GM21526 (cell line): ENCODE measurements at regions not wholly inside any gene's neighbourhood (a gene's known extent, or its start where the extent isn't known, plus 50 kb on each side); places are given as distances from the start of the nearest gene placed in this dataset.
"Not testable (repeated sequence)": the region's sequence is repeated elsewhere in the genome, so short reads cannot be mapped to it uniquely, and the experiment has no call there.

Experiments used
- ATAC-seq: cut with Tn5 transposase; IDR thresholded peaks from one replicate; pipeline ENCODE4 v1.9.1; 2021; ENCODE audit warnings: moderate library complexity; ENCODE audit not compliant: unreplicated experiment, low FRiP score

DNA sequence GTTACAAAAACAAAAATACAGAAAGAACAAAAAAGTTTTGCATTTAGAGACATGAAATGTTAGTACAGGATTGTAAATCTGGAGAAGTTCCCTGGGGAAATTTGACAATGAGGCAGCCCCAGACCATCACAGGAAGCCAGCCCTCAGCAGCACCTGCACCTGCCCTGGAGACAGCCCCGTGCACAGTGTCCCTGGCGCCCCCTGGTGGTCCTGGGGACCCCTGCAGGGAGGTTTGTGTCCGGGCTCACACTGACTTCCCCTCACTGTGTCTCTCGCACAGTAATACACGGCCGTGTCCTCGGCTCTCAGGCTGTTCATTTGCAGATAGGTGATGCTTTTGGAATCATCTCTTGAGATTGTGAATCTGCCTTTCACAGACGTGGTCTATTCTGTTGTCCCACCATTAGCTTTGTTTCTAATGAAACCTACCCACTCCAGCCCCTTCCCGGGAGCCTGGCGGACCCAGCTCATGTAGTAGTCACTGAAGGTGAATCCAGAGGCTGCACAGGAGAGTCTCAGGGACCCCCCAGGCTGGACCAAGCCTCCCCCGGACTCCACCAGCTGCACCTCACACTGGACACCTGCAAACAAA lies 1248.6 kb downstream of the TMEM121 start:
- not testable (repeated sequence) for ATAC-seq

GRCh38 chr14:106776395-106776983 lies 1250.1 kb downstream of the TMEM121 start:
- no peak for ATAC-seq

DNA sequence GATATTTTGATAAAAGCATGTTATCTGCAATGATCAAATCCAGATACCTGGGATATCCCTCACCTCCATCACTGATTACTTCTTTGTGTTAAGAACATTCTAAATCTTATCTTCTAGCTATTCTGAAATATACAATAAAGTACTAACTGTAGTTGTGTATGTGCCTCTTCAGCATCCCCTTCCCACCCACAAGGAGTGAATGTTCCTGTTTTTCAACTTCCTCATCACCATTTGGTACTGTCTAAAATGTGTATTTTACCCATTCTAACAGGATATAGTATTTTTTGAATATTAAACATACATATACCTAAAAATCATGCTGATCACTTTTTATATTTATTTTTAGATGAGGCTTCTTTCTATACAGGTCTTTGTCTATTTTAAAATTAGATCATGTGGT lies 1252.6 kb downstream of the TMEM121 start:
- no peak for ATAC-seq

- ATAC-seq = no peak
Measured at GRCh38 chr14:106786697-106787096, 1260.3 kb downstream of the TMEM121 start.

DNA sequence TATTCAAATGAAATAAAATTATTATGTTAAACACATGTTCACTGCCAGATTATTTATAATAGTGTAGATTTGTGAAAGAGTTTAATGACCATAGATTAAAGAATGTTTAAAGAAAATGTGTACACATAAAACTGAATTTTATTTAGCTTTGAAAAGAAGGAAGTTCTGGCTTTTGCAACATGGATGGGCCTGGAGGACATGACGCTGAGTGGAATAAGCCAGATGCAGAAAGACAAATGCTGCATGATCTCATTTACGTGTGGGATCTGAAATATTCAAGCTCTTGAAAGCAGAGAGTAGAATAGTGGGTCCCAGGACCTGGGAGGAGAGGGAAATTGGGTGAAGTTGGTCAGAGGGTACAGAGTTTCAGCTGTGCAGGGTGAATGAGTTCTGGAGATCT lies 1261.2 kb downstream of the TMEM121 start:
- ATAC-seq = no peak

- no peak for ATAC-seq
Measured at GRCh38 chr14:106788534-106788933, 1262.2 kb downstream of the TMEM121 start.

GRCh38 chr14:106789318-106789717 lies 1262.9 kb downstream of the TMEM121 start:
- ATAC-seq = no peak

DNA sequence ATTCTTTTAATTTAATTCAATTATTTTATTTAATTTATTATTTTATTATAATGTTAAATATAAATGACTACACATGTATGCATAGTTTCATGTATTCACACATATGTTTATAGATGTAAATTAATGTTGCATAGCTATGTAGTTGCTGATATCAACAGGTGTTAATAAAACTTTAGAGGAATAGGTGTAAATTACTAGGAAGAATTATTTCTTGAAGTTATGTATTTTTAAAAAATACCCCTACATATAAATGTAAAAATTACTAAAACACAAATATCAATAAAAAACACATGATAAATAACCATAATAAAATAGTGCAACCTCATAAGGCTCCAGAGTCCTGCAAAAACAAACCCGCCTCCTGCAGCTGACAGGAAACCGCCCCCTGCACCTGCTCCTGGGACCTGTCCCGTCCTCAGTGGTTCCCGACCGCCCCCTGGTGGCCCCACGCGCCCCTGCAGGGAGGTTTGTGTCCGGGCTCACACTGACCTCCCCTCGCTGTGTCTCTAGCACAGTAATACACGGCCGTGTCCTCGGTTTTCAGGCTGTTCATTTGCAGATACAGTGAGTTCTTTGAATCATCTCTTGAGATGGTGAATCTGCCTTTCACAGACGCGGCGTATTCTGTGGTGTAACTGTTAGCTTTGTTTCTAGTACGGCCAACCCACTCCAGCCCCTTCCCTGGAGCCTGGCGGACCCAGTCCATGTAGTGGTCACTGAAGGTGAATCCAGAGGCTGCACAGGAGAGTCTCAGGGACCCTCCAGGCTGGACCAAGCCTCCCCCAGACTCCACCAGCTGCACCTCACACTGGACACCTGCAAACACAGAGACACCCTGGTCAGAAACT lies 1264.0 kb downstream of the TMEM121 start:
- ATAC-seq = no peak

- no peak for ATAC-seq
Measured at GRCh38 chr14:106792543-106792942, 1266.2 kb downstream of the TMEM121 start.

GRCh38 chr14:106798166-106798565 lies 1271.8 kb downstream of the TMEM121 start:
- ATAC-seq = not testable (repeated sequence)

DNA sequence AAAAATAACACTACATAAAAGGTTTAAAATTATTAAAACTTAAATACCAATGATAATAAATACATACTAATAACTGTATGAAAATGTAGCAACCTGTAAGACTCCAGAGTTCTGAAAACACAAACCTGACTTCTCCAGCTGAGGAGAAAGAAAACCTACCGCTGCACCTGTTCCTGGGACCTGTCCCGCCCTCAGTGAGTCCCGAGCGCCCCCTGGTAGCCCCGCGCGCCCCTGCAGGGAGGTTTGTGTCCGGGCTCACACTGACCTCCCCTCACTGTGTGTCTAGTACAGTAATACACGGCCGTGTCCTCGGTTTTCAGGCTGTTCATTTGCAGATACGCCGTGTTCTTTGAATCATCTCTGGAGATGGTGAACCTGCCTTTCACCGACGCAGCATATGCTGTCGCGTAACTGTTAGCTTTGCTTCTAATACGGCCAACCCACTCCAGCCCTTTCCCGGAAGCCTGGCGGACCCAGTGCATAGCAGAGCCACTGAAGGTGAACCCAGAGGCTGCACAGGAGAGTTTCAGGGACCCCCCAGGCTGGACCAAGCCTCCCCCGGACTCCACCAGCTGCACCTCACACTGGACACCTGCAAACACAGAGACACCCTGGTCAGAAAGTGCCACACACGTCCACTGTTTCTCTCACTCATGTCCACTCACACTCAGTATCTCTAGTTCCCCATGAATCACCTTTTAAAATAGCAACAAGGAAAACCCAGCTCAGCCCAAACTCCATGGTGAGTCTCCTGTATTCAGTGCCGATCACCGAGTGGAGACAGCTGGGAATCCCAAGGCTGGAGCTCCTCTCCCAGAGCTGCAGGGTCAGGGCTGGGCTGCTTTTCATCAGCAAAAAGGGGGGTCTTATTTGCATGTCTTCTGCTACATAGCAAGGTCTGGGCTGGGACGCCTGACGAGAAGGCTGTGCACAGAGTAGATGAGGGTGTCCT lies 1276.3 kb downstream of the TMEM121 start:
- no peak for ATAC-seq

- ATAC-seq = no peak
Measured at GRCh38 chr14:106803379-106803778, 1277.0 kb downstream of the TMEM121 start.

GRCh38 chr14:106807493-106807892 lies 1281.1 kb downstream of the TMEM121 start:
- ATAC-seq = no peak

DNA sequence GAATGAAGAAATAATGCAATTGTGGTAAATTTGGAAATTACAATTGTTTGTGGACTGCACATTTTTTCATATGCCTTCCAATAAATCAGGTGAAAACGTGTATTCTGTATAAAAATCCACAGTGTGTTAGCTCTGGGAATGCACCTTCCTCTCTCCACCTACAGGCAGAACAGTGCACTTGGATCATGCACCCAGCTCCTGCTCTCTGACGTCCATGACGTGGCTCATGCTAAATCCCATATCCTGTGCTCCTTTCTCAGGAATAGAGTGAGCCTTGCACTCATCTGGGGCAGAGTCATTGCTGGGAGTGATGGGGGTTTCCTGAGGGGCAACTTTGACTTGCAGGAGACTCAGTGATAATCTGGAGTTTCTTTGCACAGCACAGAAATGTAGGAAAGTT lies 1282.1 kb downstream of the TMEM121 start:
- ATAC-seq = no peak

DNA sequence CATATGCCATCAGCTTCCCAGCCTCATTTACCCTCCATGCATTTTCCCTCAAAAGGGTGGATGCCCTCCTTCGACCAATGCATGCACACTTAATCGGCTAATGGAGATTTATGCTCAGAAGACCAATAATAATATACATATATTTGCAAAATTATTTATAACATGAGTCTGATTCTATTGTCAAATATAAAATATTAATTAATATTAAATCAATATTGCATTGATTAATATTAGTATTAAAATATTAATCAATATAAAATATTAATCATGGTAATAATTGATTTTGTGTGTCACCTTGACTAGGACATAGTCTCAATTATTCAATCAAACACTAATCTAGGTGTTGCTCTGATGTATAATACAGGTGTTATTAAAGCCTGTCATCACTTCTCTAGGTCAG lies 1282.5 kb downstream of the TMEM121 start:
- ATAC-seq = no peak

DNA sequence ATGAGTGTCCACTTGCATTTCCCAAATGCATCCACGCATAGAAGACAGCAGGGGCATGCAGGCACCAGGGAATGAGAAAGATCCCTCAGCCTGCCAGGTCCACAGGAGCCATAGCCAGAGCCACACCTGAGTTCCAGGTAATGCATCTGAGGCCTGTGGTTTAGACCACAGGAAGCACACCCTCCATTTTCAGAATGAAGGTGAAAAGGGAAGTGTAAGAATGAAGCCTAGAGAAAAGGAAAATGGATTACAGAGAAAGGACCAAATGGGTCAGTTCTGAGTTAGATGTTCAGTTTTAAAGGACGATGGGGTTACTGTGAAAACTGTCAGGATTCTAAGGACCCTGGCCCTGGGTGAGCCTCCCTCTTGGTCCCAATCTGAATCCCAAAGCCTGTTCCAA lies 1283.2 kb downstream of the TMEM121 start:
- ATAC-seq = no peak

GRCh38 chr14:106810168-106810567 lies 1283.8 kb downstream of the TMEM121 start:
- not testable (repeated sequence) for ATAC-seq

DNA sequence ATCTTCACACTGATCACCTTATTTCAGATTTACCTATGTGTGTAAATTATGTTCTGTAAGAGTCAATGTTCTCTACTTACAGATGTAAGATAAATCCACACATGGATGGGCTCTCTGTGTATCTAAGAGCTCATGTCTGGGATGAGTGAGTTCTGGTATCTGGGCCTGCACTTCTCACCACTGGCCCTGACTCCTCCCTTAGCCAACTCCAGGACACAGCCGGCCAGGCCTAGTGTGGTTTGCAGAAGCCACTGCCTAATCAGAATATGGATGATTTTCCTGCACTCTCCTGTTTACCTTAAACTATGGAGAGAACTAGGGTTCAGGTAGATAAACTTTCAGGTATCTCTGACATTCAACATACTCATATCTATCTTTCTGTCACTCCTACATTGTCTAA lies 1284.8 kb downstream of the TMEM121 start:
- no peak for ATAC-seq

- no peak for ATAC-seq
Measured at GRCh38 chr14:106812788-106813476, 1286.5 kb downstream of the TMEM121 start.

DNA sequence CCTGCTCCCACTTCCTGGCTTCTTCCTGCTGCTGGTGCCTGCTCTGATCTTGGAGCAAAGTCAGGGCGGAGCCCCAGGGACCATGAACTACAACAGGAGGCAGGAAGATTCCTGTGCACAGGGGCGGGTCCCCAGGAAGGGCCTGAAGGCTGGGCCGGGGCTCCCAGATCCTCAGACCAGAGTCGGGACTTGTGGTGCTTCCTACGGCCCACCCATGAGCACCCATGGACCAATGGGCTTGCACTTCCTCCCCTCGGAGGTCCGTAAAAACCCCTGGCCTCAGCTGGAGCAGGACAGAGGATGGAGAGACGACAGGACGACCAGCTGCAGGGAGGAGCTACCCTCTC lies 1287.1 kb downstream of the TMEM121 start:
- ATAC-seq = no peak
